Fibroblast of skin of right quadriceps (primary cell): ENCODE measurements at regions not wholly inside any gene's neighbourhood (a gene's known extent, or its start where the extent isn't known, plus 50 kb on each side); places are given as distances from the start of the nearest gene placed in this dataset.

ENCODE experiments used
- DNase-seq: peaks from one replicate; pipeline ENCODE4 v3.0.0-alpha.2; 2013

GRCh38 chr5:97854871-97855762, 672.1 kb upstream of the RIOK2 start:
- peak; percentile 83 for DNase-seq

DNA sequence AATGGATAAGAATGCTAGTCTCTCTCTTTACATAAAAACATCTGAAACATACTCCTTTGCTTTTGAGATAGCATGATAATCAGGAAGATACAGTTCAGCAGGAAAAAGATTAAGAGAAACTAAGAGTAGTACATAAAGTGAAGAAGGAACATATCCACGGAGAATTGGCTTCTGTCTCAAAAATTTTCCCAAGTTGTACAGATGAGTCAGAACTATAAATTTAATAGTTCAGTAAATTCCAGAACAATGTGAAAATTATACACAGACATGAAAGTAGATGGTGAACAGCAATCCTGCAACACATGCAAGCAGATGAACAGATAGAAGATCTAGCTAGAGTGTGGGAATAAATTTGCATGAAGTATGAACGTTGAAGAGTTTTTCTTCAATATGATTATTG, 691.4 kb upstream of the RIOK2 start:
- DNase-seq, result peak; percentile 36

DNA sequence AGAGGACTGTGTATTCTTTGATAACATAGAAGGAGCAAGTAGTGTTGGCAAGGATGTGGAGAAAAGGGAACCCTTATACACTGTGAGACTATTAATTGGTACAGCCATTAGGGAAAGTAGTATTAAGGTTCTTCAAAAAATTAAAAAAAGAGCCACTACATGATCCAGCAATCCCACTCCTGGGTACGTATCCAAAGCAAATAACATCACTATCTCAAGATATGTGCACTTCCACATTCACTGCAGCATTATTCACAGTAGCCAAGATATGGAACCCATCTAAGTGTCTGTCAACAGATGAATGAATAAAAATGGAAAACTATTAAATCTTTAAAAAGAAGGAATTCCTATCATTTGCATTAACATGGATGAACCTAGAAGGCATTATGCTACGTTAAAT, 693.2 kb upstream of the RIOK2 start:
- DNase-seq, result no peak

DNA sequence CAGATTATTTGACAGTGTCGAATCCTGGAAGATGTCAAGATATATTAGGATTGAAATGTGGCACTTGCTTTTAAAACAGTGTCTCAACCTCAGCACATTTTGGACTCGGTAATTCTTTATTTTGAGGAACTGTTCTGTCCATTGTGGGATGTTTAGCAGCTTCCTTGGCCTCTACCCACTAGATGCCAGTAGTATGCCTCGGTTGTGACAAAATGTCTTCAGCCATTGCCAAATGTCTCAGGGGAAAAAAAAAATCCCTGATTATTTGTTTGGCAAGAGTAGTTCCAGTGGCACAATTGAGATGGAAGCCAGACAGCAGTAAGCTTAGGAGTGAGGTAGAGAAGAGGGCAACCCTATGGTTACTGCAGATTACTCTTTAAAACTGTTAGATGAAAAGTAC, 694.5 kb upstream of the RIOK2 start:
- DNase-seq, result no peak

GRCh38 chr5:97888439-97888838, 705.4 kb upstream of the RIOK2 start:
- no peak for DNase-seq

GRCh38 chr5:97891971-97892370, 708.9 kb upstream of the RIOK2 start:
- no peak for DNase-seq

GRCh38 chr5:97903742-97904141, 720.7 kb upstream of the RIOK2 start:
- DNase-seq, result no peak

DNA sequence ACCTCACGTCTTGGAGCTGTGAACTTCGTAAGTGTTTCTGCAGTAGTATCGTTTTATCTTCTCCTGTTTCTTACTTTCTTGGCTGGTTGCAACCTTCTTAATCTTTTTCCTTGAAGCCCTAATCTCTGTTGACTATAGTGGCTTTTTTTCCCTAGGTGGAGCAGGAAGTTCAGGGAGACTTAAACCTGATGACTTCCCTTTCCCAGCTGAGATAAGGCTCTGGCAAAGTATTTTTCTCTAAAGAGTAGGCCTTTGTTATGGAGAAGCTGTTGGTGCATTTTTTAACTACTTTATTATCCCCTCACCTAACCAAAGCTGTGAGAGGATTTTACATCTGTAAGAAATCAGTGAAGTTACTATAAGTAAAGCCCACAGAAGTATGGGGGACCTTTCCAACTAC, 723.1 kb upstream of the RIOK2 start:
- no peak for DNase-seq

DNA sequence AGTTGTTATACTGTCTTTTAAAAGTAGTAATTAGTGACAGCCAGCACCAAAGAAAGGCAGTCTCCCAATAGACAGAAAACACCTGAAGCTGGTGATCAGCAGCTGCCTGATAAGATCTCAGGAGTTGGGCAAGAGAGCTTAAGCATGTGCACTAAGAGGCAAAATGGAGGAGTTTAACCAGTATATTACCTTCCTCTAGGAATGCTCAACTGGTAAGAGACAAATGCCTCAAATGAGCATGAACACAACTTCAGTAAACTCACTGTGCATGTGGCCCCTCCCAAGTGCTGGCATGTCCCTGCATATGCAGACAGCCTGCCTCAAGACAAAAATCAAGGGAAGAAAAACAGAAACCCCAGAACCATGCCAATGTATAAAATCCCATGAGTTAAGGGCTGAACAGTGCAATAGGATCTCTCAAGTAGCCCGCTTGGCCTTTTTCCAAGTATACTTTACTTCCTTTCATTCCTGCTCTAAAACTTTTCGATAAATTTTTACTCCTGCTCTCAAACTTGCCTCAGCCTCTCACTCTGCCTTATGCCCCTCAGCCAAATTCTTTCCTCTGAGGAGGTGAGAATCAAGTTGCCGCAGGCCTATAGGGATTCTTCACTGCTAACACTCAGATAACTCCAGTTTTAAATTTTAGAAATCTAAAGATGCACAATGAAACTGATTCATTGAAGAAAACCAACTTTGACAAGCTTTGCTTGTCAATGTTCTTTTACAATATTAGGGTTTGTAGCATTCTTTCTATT, 724.8 kb upstream of the RIOK2 start:
- DNase-seq, result no peak

- DNase-seq, result no peak
Observed at GRCh38 chr5:97909541-97909940, 726.5 kb upstream of the RIOK2 start.

DNA sequence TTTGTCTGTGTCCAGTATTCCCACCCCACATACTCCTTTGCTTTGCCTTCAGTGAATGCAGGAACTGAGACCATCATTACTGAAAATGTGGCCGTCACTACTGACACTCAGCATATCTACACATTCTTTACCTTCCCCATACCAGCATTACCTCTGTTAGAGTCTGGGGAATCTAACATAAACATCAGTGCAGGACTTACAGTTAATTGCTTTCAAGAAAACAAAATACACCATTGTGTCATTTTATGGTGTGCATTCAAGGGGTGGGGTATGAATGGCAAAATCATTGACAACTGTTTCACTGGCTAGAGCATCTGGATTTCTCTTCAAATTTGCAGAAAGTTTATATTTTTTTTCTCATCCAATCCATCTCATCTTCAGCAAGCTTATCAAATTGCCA, 731.4 kb upstream of the RIOK2 start:
- DNase-seq, result no peak

DNA sequence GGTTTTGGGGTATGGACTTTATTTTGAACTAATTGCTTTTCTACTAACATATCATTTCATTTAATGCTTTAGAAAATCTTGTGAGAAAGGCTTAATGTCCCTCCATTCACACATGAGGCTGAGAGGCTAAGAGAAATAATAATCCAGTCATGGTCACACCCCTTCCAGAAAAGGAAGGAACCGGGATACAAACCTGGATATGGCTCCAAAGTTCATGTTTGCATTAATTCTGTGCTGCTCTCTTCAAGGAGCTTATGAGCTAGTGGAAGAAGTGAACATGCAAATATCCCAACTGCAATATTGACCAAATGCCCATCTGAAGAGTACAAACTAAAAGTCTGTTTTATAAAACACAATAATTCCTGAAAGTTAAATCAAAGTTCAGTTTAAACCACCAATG, 732.1 kb upstream of the RIOK2 start:
- no peak for DNase-seq

- DNase-seq, result no peak
Observed at GRCh38 chr5:97918057-97918456, 735.0 kb upstream of the RIOK2 start.

DNA sequence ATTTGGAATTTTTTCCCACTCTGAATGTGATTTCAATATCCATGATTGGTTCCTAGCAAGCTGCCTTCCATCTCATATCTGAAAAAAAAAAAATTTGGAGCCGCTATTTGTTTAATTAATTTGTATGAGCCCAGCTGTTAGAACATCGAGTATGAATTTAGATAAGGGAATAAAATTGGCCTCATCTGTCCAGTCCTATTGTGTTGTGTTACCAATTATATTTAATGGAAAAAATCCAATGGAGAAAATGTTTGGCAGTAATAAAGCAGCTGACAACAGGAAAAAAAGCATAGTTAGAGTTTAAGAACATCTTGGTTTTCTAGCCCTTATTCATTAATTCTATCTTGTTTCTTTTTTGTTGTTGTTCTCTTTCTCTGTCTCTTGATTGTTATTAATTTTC, 735.6 kb upstream of the RIOK2 start:
- no peak for DNase-seq

GRCh38 chr5:97919719-97920118, 736.7 kb upstream of the RIOK2 start:
- DNase-seq, result no peak

- no peak for DNase-seq
Observed at GRCh38 chr5:97922776-97923175, 739.7 kb upstream of the RIOK2 start.

DNA sequence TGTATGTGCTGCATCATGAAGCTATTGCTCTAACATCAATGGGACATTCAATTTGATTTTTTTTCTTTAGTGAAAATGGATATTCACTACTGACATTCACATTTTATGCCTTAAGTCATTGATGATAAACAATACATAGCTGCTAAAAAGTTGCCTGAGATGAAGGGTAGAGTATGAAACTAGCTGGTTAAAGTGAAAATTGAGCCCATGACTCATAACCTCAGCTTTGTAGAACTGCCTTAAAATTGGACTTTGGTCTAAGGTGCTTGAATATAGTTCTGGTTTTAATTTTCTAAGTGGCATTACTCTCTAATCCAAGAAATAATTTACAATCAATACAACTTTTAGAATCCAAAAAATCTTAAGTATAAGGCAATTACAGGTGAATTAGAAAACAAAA, 740.4 kb upstream of the RIOK2 start:
- DNase-seq, result no peak

DNA sequence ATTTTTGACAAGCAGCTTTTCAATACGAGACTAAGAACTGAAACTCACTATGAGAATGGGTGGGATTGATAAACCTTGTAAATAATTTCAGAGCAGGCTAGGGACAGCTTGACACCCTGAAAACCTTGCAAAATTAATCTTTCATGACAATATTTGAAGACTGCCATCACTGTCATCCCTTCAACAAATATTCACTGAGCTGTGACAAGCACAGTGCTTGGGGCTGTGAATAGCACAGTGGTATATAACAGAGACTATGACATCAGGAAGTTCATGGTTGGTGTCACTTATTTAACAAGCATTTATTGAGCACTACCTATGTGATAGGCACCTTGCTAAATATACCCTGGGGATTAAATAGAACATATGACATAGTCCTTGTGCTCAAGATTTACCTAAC, 741.0 kb upstream of the RIOK2 start:
- DNase-seq, result no peak

GRCh38 chr5:97929383-97929782, 746.3 kb upstream of the RIOK2 start:
- DNase-seq, result peak; percentile 3

DNA sequence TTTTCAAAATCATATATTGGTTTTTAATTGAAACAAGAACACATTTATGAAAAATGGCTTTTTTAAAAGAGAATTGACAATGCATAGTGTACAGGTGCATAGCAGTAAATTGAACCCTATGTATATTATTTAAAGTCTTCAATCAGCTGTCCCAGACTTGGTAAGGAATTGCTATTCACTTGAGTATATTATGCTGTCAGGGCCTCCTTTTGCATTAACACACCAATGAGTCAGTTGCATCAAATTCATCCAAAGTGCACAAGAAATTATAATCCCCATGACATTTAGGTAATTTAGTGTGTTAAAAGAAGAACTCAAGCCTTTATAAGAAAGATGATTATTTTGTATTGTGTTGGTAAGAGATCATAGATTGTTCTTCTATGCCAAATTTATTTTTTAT, 748.8 kb upstream of the RIOK2 start:
- DNase-seq, result no peak

DNA sequence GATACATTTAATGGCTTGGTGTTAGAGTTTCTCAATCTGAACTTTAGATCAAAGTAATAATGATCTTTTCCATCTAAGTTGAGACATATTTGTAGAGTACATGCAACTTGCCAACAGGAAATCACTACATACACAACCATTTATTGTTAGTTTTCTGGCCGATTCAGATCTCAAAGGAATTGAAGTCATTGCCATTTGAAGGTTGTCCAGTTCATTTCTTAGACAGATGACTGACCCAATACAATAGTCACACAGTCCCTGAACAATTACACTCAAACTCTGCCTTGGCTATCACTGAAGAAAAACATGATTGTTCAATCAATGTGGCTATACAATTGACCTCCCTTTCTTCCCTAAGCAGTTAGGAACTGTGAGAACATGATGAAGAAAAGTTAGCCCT, 753.2 kb upstream of the RIOK2 start:
- no peak for DNase-seq

GRCh38 chr5:97937846-97938245, 754.8 kb upstream of the RIOK2 start:
- DNase-seq, result no peak

GRCh38 chr5:97943036-97943435, 760.0 kb upstream of the RIOK2 start:
- DNase-seq, result no peak

DNA sequence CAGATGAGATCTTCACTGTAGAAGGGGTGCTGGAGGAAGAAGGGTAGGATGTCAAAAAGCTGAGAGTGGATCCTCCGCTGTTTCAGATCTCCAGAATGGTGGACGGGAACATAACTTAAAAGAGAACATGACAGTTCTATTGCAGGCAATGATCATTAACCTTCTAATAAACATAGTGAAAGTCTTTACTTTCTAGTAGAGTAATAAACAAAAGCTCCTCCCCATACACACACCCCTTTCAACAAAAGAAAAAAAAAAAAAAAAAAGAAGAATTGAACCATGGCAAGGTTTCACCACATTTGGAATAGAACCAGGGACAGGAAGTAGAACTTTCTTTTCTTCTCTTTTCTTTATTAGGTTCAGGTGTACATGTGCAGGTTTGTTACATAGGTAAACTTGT, 768.1 kb upstream of the RIOK2 start:
- DNase-seq, result no peak
